AG04450 (cell line): ENCODE measurements at regions not wholly inside any gene's neighbourhood (a gene's known extent, or its start where the extent isn't known, plus 50 kb on each side); places are given as distances from the start of the nearest gene placed in this dataset.

ENCODE experiments used
- CTCF ChIA-PET: fragments of 300-600, 350-600 bp; formaldehyde crosslinking; extraction: SDS; loops from one replicate; lab custom pipeline; 2022; ENCODE audit warnings: antibody characterized with exemption, inconsistent platforms; lab: Charles Lee
- POLR2A ChIA-PET: fragments of 350-600 bp; formaldehyde crosslinking; extraction: SDS; loops from one replicate; lab custom pipeline; 2021; ENCODE audit warnings: antibody characterized with exemption, inconsistent platforms; lab: Yijun Ruan, JAX
- DNase-seq: peaks from one replicate; pipeline ENCODE4 v3.0.0-alpha.2; 2011; ENCODE audit warnings: low read depth, low spot score
- H3K27ac ChIP-seq: one replicate; pipeline ENCODE4 v1.5.1; 2012; ENCODE audit warnings: low read depth, low read length, control low read depth
- H3K27me3 ChIP-seq: one replicate; pipeline ENCODE4 v1.6.0; 2012; ENCODE audit warnings: low read length; ENCODE audit not compliant: control insufficient read depth, insufficient read depth
- H3K4me3 ChIP-seq: 2 replicates; pipeline ENCODE4 v1.5.1; 2011; ENCODE audit warnings: mild to moderate bottlenecking, low read depth, low read length, control low read depth
- H3K9me3 ChIP-seq: 2 replicates; pipeline ENCODE4 v1.5.1; 2012; ENCODE audit warnings: low read length; ENCODE audit not compliant: control insufficient read depth, insufficient read depth
- CTCF ChIP-seq: IDR thresholded peaks from 2 replicates; pipeline ENCODE4 v1.5.1; 2011; ENCODE audit warnings: low read depth, low read length, control low read depth, inconsistent platforms

GRCh38 chr1:30478799-30479563 lies 244.4 kb downstream of the MATN1 start:
- ChIA-PET CTCF (no interaction called here), POLR2A (no interaction called here)
- no peak for DNase-seq
- no peak for TF ChIP-seq CTCF
- H3K9me3 ChIP-seq, result peaks cover 30% of the 10 kb centered on the region
- no peak overlapping the region for H3K4me3 ChIP-seq
- H3K27me3 ChIP-seq, result no peaks in the 10 kb centered on the region
- H3K27ac ChIP-seq, result no peak overlapping the region

GRCh38 chr1:30478283-30478682 lies 245.1 kb downstream of the MATN1 start:
- ChIA-PET POLR2A (no interaction called here), CTCF (no interaction called here)
- no peak for TF ChIP-seq CTCF
- no peak overlapping the region for H3K4me3 ChIP-seq
- no peaks in the 10 kb centered on the region for H3K27me3 ChIP-seq
- no peak for DNase-seq
- H3K27ac ChIP-seq, result no peak overlapping the region
- peaks cover 30% of the 10 kb centered on the region for H3K9me3 ChIP-seq

GRCh38 chr1:30477588-30477987 lies 245.8 kb downstream of the MATN1 start:
- H3K9me3 ChIP-seq, result peaks cover 23% of the 10 kb centered on the region
- ChIA-PET CTCF (no interaction called here), POLR2A (no interaction called here)
- DNase-seq, result no peak
- no peaks in the 10 kb centered on the region for H3K27me3 ChIP-seq
- no peak overlapping the region for H3K27ac ChIP-seq
- no peak for TF ChIP-seq CTCF
- H3K4me3 ChIP-seq, result no peak overlapping the region

GRCh38 chr1:30476911-30477459 lies 246.4 kb downstream of the MATN1 start:
- Histone ChIP-seq H3K27me3 (no peaks in the 10 kb centered on the region), H3K27ac (no peak overlapping the region), H3K4me3 (no peak overlapping the region), H3K9me3 (peaks cover 18% of the 10 kb centered on the region)
- ChIA-PET POLR2A (no interaction called here), CTCF (no interaction called here)
- no peak for TF ChIP-seq CTCF
- DNase-seq, result no peak

- H3K27me3 ChIP-seq, result no peaks in the 10 kb centered on the region
- TF ChIP-seq CTCF, result no peak
- CTCF ChIA-PET, result no interaction called here
- H3K9me3 ChIP-seq, result peaks cover 15% of the 10 kb centered on the region
- DNase-seq, result no peak
- H3K27ac ChIP-seq, result no peak overlapping the region
- POLR2A ChIA-PET, result no interaction called here
- H3K4me3 ChIP-seq, result no peak overlapping the region
Measured at GRCh38 chr1:30476476-30476875, 246.9 kb downstream of the MATN1 start.
